BLaER1 treated with 17β-estradiol and CSF1 and Interleukin-3, amounts not matched to agents 10 nM and 100 nM (cell line): ENCODE measurements at regions not wholly inside any gene's neighbourhood (a gene's known extent, or its start where the extent isn't known, plus 50 kb on each side); places are given as distances from the start of the nearest gene placed in this dataset.
A peak's percentile ranks its signal among the peaks of the same experiment; 100 is the strongest.

Experiments
- H3K27ac ChIP-seq, 11 experiments: shearing (Covaris generic); formaldehyde crosslinking; 2 replicates each; pipeline ENCODE4 v1.8.1; 2022
- H3K27me3 ChIP-seq, 11 experiments: shearing (Covaris generic); formaldehyde crosslinking; 2 replicates each; pipeline ENCODE4 v1.8.1; 2022
- H3K36me3 ChIP-seq, 11 experiments: shearing (Covaris generic); formaldehyde crosslinking; 2 replicates each; pipeline ENCODE4 v1.8.1; 2022
- H3K4me1 ChIP-seq, 10 experiments: shearing (Covaris generic); formaldehyde crosslinking; 2 replicates each; pipeline ENCODE4 v1.8.1; 2022
- H3K4me2 ChIP-seq, 11 experiments: shearing (Covaris generic); formaldehyde crosslinking; 2 replicates each; pipeline ENCODE4 v1.8.1; 2022
- H3K4me3 ChIP-seq, 10 experiments: shearing (Covaris generic); formaldehyde crosslinking; 2 replicates each; pipeline ENCODE4 v1.8.1; 2022
- H3K9ac ChIP-seq, 11 experiments: shearing (Covaris generic); formaldehyde crosslinking; 2 replicates each; pipeline ENCODE4 v1.8.1; 2022
- H3K9me3 ChIP-seq, 11 experiments: shearing (Covaris generic); formaldehyde crosslinking; replicated peaks in 1 of 11; 2 replicates each; pipeline ENCODE4 v1.8.1; 2022
- H4K20me1 ChIP-seq, 11 experiments: shearing (Covaris generic); formaldehyde crosslinking; 2 replicates each; pipeline ENCODE4 v1.8.1; 2022
- Cebpa-rat ChIP-seq, 11 experiments: shearing (Covaris generic); IDR thresholded peaks; 2 replicates each; pipeline ENCODE4 v1.8.1; 2022

DNA sequence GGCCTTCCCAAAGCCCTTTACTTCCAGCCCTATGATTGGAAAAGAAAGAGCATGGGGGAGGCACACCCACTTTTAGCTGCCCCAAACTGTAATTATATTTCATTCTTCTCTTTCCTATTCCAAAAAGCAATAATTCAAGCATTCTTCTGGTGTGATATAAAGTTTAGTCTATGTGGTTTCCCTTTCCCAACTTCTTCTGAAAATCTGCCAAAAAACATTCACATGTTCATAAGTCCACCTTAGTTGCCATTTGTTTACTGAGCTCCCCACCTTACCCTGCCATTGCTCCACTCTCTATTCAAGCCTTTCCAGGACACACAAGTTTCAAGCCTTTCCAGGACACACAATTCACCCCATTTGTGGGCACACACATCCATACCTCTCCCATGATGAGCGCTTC lies 111.6 kb upstream of the BMAL1 start:
- Histone ChIP-seq H3K36me3 (no peaks in the 10 kb centered on the region), H4K20me1 (no peaks in the 10 kb centered on the region), H3K4me3 (no peak overlapping the region), H3K4me2 (no peak overlapping the region), H3K4me1 (no peaks in the 10 kb centered on the region), H3K27me3 (no peaks in the 10 kb centered on the region), H3K9me3 (no peaks in the 10 kb centered on the region), H3K9ac (no peak overlapping the region), H3K27ac (no peak overlapping the region)
- TF ChIP-seq Cebpa-rat (IDR thresholded peaks at IDR 0.05) = no peak

DNA sequence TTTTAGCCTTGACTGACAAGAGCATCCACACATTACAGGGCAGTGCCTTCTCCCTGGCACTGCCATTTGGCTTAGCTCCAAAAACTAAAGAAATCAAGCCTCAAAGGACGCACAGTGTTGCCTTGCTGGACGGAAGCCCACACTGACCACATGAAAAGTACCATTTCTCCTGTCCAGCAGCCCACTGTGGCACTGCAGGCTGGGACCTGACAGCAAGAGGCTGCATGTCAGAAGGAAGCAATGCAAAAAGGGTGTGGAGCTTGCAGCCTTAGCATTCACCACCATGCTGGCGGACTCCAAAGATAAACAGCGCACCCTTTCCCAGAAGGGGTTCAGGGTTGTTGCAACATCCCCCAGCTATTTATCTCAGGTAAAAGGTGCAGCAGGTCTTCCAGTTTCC lies 109.3 kb upstream of the BMAL1 start:
- H3K27me3 ChIP-seq = no peaks in the 10 kb centered on the region
- H3K9me3 ChIP-seq = no peaks in the 10 kb centered on the region
- H3K4me1 ChIP-seq = no peaks in the 10 kb centered on the region
- no peak overlapping the region for H3K4me2 ChIP-seq
- TF ChIP-seq Cebpa-rat (IDR thresholded peaks at IDR 0.05) = no peak
- no peak overlapping the region for H3K9ac ChIP-seq
- no peak overlapping the region for H3K27ac ChIP-seq
- no peaks in the 10 kb centered on the region for H4K20me1 ChIP-seq
- H3K36me3 ChIP-seq = no peaks in the 10 kb centered on the region
- no peak overlapping the region for H3K4me3 ChIP-seq

DNA sequence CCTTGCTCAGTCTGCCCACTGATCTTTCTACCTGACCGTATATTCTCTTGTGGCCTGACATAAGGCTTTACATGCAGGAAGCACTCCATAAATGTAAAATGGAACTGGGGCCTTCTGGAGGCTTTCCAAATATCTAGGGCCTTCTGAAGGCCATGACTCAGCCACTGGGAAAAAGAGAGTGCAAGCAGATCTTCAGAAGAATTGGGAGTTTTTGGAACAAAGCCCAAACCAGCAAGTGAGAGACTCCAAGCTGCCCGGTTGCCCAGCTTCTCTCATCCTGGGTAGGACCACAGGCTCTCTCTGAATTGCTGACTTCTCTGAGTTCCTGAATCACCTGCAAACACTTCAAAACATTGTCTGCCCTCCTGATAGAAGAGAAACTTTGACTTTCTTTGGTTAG lies 107.9 kb upstream of the BMAL1 start:
- Histone ChIP-seq H3K4me3 (no peak overlapping the region), H3K4me1 (no peaks in the 10 kb centered on the region), H3K9me3 (no peaks in the 10 kb centered on the region), H3K36me3 (no peaks in the 10 kb centered on the region), H3K27ac (no peak overlapping the region), H3K4me2 (no peak overlapping the region), H3K9ac (no peak overlapping the region), H3K27me3 (no peaks in the 10 kb centered on the region), H4K20me1 (no peaks in the 10 kb centered on the region)
- TF ChIP-seq Cebpa-rat (IDR thresholded peaks at IDR 0.05) = no peak

DNA sequence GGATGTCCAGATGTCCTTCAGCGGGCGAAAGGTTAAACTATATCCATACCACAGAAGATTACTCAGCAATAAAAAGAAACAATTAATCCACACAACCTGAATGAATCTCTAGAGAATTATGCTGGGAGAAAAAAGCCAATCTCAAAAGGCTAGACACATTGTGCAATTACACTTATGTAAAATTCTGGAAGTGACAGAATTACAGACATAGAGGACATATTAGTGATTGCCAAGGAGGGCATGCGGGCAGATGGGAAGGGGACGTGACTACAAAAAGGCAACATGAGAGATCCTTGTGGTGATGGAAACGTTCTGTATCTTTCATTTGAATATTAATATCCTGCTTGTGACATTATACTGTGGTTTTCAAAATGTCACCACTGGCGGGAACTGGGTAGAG lies 103.5 kb upstream of the BMAL1 start:
- no peak overlapping the region for H3K4me3 ChIP-seq
- H4K20me1 ChIP-seq = no peaks in the 10 kb centered on the region
- H3K27me3 ChIP-seq = no peaks in the 10 kb centered on the region
- H3K4me1 ChIP-seq = no peaks in the 10 kb centered on the region
- no peaks in the 10 kb centered on the region for H3K9me3 ChIP-seq
- H3K27ac ChIP-seq = no peak overlapping the region
- TF ChIP-seq Cebpa-rat (IDR thresholded peaks at IDR 0.05) = no peak
- H3K36me3 ChIP-seq = no peaks in the 10 kb centered on the region
- H3K9ac ChIP-seq = no peak overlapping the region
- no peak overlapping the region for H3K4me2 ChIP-seq

DNA sequence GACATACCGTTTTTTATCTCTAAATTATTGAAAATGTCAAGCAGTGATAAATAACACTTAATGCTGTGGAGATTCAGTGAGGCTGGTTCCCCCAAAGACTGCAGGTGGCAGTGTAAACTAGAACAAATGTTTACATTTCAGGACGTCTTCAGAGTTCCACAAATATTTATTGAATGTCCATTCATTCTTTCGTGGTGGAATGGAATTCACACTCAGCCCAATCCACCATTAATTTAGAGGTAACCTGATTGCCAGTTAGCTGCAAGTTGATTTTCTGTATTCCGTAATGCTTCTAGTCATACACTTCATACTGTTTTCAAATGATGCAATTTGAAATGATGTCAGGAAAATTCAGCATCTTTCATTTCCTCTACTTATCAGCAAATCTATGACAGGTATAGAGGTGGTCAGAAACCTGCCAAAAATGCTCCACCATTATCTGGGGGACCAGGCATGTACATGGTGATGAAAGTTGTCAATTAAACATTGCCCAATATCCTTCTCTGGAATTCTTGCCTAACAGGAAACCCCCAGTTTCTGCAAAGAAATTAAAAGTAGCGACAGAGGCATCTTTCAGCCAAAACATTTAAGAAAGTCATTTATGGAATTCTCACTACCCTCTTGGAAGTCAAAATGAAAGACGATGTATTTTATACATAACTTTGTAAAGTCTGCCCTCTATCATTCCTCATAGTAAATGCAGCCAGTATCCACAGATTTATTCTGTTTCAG lies 94.3 kb upstream of the BMAL1 start:
- Histone ChIP-seq H3K27ac (no peak overlapping the region), H4K20me1 (no peaks in the 10 kb centered on the region), H3K27me3 (no peaks in the 10 kb centered on the region), H3K36me3 (no peaks in the 10 kb centered on the region), H3K9ac (no peak overlapping the region), H3K4me2 (peak overlapping the region; percentile 47 to 90 (median 55); a peak in 21 of 22 replicates), H3K9me3 (peaks cover 1 to 24% (median 17%) of the 10 kb centered on the region in 11 experiments; a peak in 21 of 22 replicates), H3K4me3 (peak overlapping the region in 4 of 10 experiments; percentile 8 to 38 (median 33); a peak in 6 of 20 replicates), H3K4me1 (peaks cover 5 to 6% (median 5%) of the 10 kb centered on the region in 10 experiments; a peak in 18 of 20 replicates)
- TF ChIP-seq Cebpa-rat (IDR thresholded peaks at IDR 0.05) = no peak; a peak in 1 of 22 replicates

DNA sequence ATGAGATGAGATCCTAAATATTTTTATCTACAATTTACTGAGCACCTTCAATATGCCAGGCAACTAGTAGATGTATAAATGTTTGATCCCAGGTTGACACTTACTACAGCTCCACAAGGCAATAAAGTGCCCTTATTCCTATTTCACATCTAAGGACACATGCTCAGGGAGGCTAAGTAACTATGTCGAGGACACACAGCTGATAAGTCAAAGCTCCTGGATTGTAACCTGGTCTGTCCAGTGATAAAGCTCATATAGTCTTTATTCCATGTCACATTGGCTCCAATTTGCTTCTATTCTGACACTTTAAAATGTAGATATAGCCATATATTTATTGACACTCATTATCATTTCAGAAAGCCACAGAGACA lies 93.8 kb upstream of the BMAL1 start:
- no peaks in the 10 kb centered on the region for H3K36me3 ChIP-seq
- TF ChIP-seq Cebpa-rat (IDR thresholded peaks at IDR 0.05) = no peak
- H3K4me2 ChIP-seq = peak overlapping the region in 2 of 11 experiments; percentile 63 to 90; a peak in 3 of 22 replicates
- no peak overlapping the region; a peak in 1 of 20 replicates for H3K4me3 ChIP-seq
- H3K27ac ChIP-seq = no peak overlapping the region
- H4K20me1 ChIP-seq = no peaks in the 10 kb centered on the region
- H3K27me3 ChIP-seq = no peaks in the 10 kb centered on the region
- peaks cover 5 to 6% (median 5%) of the 10 kb centered on the region in 10 experiments; a peak in 18 of 20 replicates for H3K4me1 ChIP-seq
- H3K9ac ChIP-seq = no peak overlapping the region
- peaks cover 7 to 29% (median 22%) of the 10 kb centered on the region in 11 experiments; a peak in 21 of 22 replicates for H3K9me3 ChIP-seq

DNA sequence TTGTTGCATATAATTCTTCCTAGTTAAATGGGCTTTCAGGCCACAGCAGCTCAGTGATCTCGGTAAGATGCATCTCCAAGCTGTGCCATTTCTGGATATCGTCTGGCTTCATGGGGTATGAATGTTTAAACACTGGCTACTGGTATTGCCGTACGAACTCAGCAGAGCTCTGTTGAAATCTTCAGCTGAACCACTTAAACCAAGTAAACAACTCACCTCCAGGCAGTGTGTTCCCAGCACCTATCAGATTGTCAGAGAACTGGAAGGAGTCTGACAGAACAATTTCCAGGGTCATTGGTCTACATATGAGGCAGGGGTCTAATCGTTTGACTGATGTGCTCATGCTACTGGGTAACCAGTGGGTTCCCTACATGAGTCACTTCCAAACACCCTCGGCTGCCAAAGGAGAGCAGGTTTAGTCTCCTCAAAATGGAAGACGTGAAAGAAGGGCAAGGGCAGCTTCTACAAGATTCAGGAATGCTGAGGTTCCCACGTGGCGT lies 93.2 kb upstream of the BMAL1 start:
- no peaks in the 10 kb centered on the region for H4K20me1 ChIP-seq
- no peak overlapping the region for H3K4me2 ChIP-seq
- peaks cover 5 to 6% (median 5%) of the 10 kb centered on the region in 10 experiments; a peak in 18 of 20 replicates for H3K4me1 ChIP-seq
- no peak overlapping the region for H3K27ac ChIP-seq
- H3K9ac ChIP-seq = no peak overlapping the region
- peaks cover 11 to 33% (median 27%) of the 10 kb centered on the region in 11 experiments; a peak in 21 of 22 replicates for H3K9me3 ChIP-seq
- TF ChIP-seq Cebpa-rat (IDR thresholded peaks at IDR 0.05) = no peak
- no peaks in the 10 kb centered on the region for H3K36me3 ChIP-seq
- no peaks in the 10 kb centered on the region for H3K27me3 ChIP-seq
- H3K4me3 ChIP-seq = no peak overlapping the region

DNA sequence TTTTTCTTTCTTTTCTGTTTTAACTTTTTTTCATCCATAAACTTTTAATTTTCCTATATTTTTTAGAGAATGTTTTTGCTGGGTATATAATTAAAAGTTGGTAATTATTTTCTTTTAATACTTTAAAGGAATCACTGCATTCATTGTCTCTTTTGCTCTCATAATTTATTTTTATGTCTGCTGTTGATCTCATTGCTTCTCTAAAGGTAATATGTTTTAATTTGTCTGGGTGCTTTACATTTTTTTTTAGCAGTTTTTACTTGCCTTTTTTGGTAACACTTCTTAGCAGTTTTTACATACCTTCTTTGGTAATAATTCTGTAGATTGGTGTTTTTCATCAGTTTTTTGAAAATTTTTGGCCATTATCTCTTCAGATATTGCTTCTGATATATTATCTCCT lies 89.4 kb upstream of the BMAL1 start:
- no peak for TF ChIP-seq Cebpa-rat (IDR thresholded peaks at IDR 0.05)
- H3K9me3 ChIP-seq = peaks cover 20 to 48% (median 37%) of the 10 kb centered on the region in 11 experiments; a peak in 21 of 22 replicates

DNA sequence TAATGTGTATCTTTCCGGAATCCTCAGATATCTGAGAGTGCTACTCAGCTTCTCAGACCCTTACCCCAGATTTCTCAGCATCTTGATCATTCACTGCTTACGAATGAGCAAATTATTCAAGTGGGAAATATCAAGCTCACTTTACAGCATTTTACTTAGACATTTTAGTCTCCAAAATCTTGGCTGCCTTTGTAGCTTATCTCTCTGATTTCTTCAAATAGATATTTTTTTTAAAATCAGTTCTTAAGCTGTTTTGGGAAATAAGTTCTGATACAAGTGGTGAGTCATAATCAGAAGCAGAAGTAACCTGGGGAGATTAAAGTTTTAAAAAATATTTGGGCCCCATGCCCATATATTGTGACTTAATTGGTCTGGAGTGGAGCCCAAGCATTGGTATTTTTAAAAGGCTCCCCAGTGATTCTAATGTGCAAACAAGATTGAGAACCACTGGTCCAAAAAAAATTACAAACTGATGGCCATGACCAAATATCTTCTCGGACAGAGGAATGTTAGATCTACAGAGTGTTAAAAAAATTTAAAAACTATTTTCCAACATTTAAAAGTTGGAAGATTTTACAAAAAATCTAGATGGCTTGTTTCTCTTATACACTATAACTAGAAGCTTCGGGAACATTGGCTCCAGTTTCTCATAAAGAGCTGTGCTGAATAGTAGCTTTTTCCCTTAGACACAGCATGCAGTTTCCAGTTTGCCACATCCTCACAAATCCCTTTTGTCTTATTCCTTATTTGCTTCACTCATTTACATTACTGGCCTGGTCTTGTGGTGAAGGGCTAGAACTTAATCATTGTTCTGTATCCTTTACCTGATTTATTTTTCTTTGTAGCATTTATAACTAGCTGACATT lies 87.8 kb upstream of the BMAL1 start:
- Histone ChIP-seq H3K4me2 (no peak overlapping the region), H3K4me3 (no peak overlapping the region)

More for the DNA sequence above, 89.4 kb upstream of the BMAL1 start:
- Histone ChIP-seq H3K4me3 (no peak overlapping the region), H3K27me3 (no peaks in the 10 kb centered on the region), H4K20me1 (no peaks in the 10 kb centered on the region), H3K4me1 (peaks cover 3 to 10% (median 4%) of the 10 kb centered on the region in 10 experiments; a peak in 18 of 20 replicates), H3K4me2 (no peak overlapping the region), H3K9ac (no peak overlapping the region), H3K27ac (no peak overlapping the region), H3K36me3 (no peaks in the 10 kb centered on the region)

More for the DNA sequence above, 87.8 kb upstream of the BMAL1 start:
- Histone ChIP-seq H3K4me1 (peaks cover 0 to 7% (median 0%) of the 10 kb centered on the region in 10 experiments; a peak in 2 of 20 replicates), H3K9me3 (peaks cover 20 to 48% (median 37%) of the 10 kb centered on the region in 11 experiments; a peak in 21 of 22 replicates), H3K27me3 (no peaks in the 10 kb centered on the region), H4K20me1 (no peaks in the 10 kb centered on the region), H3K9ac (no peak overlapping the region), H3K27ac (no peak overlapping the region), H3K36me3 (no peaks in the 10 kb centered on the region)
- no peak for TF ChIP-seq Cebpa-rat (IDR thresholded peaks at IDR 0.05)
